GM13977 (cell line): ENCODE measurements at regions not wholly inside any gene's neighbourhood (a gene's known extent, or its start where the extent isn't known, plus 50 kb on each side); places are given as distances from the start of the nearest gene placed in this dataset.

Experiments
- DNase-seq: peaks from one replicate; pipeline ENCODE4 v3.0.0; 2012; ENCODE audit warnings: low spot score
- in situ Hi-C: fragments of 300-500 bp; cut with MboI; formaldehyde crosslinking; loops from one replicate; pipeline ENCODE4 v1.12.0; 2022; ENCODE audit warnings: low sequenced_read_pairs, low pct_unique_long_range_greater_than_20kb, mixed read lengths, inconsistent platforms; ENCODE audit not compliant: unreplicated experiment
- TF ChIP-seq, protein P1 (sequence below): IDR thresholded peaks from 2 replicates; pipeline ENCODE4 v1.5.1; 2012; ENCODE audit warnings: mild to moderate bottlenecking, control low read depth; ENCODE audit not compliant: insufficient read depth; ENCODE audit errors: extremely low read depth, missing control alignments

DNA sequence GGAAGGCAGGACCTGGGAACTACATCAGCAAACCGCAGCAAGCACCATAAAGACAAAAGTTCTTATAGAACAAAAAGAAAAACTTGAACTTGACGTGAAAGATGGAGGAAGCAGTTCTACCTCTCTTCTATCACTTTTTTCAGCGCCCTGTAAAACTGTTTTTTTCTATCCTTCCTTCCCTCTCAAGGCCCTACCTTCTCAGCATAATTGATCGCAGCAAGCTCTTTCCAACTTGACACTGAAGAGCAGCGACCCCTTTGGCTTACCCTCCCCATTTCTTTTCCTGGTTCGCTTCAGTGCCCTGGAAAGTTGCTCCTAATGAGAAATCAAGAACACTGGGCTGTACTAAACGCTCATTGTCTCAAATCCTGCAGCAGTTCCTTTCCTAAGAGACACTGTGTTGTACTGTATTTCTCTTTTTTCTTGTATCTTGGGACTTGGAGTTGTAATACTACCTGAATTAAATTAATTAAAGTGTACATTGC is 150.6 kb upstream of the SLC4A4 start:
- DNase-seq: no peak
- TF ChIP-seq, protein P1, sequence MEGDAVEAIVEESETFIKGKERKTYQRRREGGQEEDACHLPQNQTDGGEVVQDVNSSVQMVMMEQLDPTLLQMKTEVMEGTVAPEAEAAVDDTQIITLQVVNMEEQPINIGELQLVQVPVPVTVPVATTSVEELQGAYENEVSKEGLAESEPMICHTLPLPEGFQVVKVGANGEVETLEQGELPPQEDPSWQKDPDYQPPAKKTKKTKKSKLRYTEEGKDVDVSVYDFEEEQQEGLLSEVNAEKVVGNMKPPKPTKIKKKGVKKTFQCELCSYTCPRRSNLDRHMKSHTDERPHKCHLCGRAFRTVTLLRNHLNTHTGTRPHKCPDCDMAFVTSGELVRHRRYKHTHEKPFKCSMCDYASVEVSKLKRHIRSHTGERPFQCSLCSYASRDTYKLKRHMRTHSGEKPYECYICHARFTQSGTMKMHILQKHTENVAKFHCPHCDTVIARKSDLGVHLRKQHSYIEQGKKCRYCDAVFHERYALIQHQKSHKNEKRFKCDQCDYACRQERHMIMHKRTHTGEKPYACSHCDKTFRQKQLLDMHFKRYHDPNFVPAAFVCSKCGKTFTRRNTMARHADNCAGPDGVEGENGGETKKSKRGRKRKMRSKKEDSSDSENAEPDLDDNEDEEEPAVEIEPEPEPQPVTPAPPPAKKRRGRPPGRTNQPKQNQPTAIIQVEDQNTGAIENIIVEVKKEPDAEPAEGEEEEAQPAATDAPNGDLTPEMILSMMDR: no peak
- in situ Hi-C loops: no loop called here

GRCh38 chr4:71188951-71189350 is 149.9 kb upstream of the SLC4A4 start:
- DNase-seq: no peak
- in situ Hi-C loops: no loop called here
- TF ChIP-seq, protein P1: no peak

GRCh38 chr4:71189471-71189870 is 149.3 kb upstream of the SLC4A4 start:
- TF ChIP-seq, protein P1: no peak
- in situ Hi-C loops: no loop called here
- no peak for DNase-seq

GRCh38 chr4:71194454-71194853 is 144.4 kb upstream of the SLC4A4 start:
- TF ChIP-seq, protein P1: no peak
- no peak for DNase-seq
- in situ Hi-C loops: no loop called here

GRCh38 chr4:71195924-71196323 is 142.9 kb upstream of the SLC4A4 start:
- DNase-seq: no peak
- in situ Hi-C loops: no loop called here
- TF ChIP-seq, protein P1: no peak

DNA sequence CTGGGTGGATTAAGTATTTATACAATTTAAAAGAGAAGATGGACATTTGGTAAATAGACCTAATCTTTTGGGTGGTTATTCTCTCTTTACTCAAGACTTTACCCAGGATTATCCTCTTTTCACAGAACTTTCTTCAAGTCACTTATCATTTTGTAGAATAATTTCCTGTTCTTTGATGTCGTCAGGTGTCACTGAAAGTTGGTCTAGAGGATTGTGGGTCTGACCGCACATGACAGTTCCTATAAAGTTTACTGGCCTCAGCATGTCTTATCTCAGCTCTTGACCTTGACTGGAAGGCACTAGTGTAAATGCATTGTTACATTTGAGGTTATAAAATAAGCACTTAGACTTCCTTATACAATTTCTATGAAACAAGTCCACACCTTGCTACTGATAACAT is 139.9 kb upstream of the SLC4A4 start:
- TF ChIP-seq, protein P1: no peak
- no peak for DNase-seq
- in situ Hi-C loops: no loop called here

- TF ChIP-seq, protein P1: no peak
- in situ Hi-C loops: no loop called here
- no peak for DNase-seq
Observed at GRCh38 chr4:71201057-71201456, 137.8 kb upstream of the SLC4A4 start.
